HG03457 (cell line): ENCODE measurements at regions not wholly inside any gene's neighbourhood (a gene's known extent, or its start where the extent isn't known, plus 50 kb on each side); places are given as distances from the start of the nearest gene placed in this dataset.
"Not testable (repeated sequence)": the region's sequence is repeated elsewhere in the genome, so short reads cannot be mapped to it uniquely, and the experiment has no call there.

Experiments used
- ATAC-seq: cut with Tn5 transposase; IDR thresholded peaks from one replicate; pipeline ENCODE4 v1.9.1; 2021; ENCODE audit warnings: moderate number of reproducible peaks; ENCODE audit not compliant: unreplicated experiment

- ATAC-seq, result no peak
Observed at GRCh38 chr13:69283301-69283700, 824.3 kb upstream of the ATXN8OS start.

GRCh38 chr13:69280399-69280798 lies 827.2 kb upstream of the ATXN8OS start:
- no peak for ATAC-seq

GRCh38 chr13:69279213-69279612 lies 828.4 kb upstream of the ATXN8OS start:
- ATAC-seq, result no peak

- no peak for ATAC-seq
Observed at GRCh38 chr13:69274231-69274630, 833.4 kb upstream of the ATXN8OS start.

GRCh38 chr13:69264362-69265334 lies 843.0 kb upstream of the ATXN8OS start:
- no peak for ATAC-seq

- no peak for ATAC-seq
Observed at GRCh38 chr13:69243366-69243765, 864.3 kb upstream of the ATXN8OS start.

- no peak for ATAC-seq
Observed at GRCh38 chr13:69234171-69234570, 873.5 kb upstream of the ATXN8OS start.

GRCh38 chr13:69226427-69226826 lies 881.2 kb upstream of the ATXN8OS start:
- ATAC-seq, result no peak

- ATAC-seq, result not testable (repeated sequence)
Observed at GRCh38 chr13:69221633-69222498, 885.8 kb upstream of the ATXN8OS start.

GRCh38 chr13:69213396-69213795 lies 894.2 kb upstream of the ATXN8OS start:
- no peak for ATAC-seq

GRCh38 chr13:69204620-69205019 lies 903.0 kb upstream of the ATXN8OS start:
- no peak for ATAC-seq

- ATAC-seq, result no peak
Observed at GRCh38 chr13:69202996-69203395, 904.6 kb upstream of the ATXN8OS start.

GRCh38 chr13:69199664-69200063 lies 908.0 kb upstream of the ATXN8OS start:
- ATAC-seq, result no peak

GRCh38 chr13:69198706-69199105 lies 908.9 kb upstream of the ATXN8OS start:
- ATAC-seq, result no peak

GRCh38 chr13:69194130-69194529 lies 913.5 kb upstream of the ATXN8OS start:
- no peak for ATAC-seq

GRCh38 chr13:69180034-69180433 lies 927.6 kb upstream of the ATXN8OS start:
- no peak for ATAC-seq

- no peak for ATAC-seq
Observed at GRCh38 chr13:69178000-69178399, 929.6 kb upstream of the ATXN8OS start.

- ATAC-seq, result no peak
Observed at GRCh38 chr13:69168436-69168835, 939.2 kb upstream of the ATXN8OS start.

GRCh38 chr13:69155136-69155535 lies 952.5 kb upstream of the ATXN8OS start:
- no peak for ATAC-seq

- no peak for ATAC-seq
Observed at GRCh38 chr13:69142101-69142500, 965.5 kb upstream of the ATXN8OS start.

- no peak for ATAC-seq
Observed at GRCh38 chr13:69124996-69125395, 982.6 kb upstream of the ATXN8OS start.
